HG03103 (cell line): ENCODE measurements at regions not wholly inside any gene's neighbourhood (a gene's known extent, or its start where the extent isn't known, plus 50 kb on each side); places are given as distances from the start of the nearest gene placed in this dataset.

Experiments
- ATAC-seq: cut with Tn5 transposase; IDR thresholded peaks from one replicate; pipeline ENCODE4 v1.9.1; 2021; ENCODE audit warnings: low read depth; ENCODE audit not compliant: unreplicated experiment

DNA sequence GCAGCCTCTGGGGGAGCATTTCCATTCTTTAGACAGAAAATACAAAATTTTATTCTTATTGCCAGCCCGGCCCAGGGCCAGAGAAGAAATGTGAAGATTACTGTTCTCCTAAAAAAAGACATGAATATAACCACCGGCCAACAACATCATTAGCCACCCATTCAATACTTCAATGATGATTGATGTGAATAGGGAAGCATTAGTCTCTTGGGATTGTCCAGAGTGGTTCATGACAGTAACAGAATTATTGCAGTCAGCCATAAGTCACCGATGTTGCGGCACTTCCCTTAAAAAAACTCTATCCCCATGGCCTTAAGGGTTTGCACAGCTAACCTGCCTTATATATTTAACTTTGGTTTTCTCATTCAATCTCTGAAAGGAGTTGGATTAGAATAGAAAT is 418.7 kb downstream of the CENPC start:
- ATAC-seq: no peak

DNA sequence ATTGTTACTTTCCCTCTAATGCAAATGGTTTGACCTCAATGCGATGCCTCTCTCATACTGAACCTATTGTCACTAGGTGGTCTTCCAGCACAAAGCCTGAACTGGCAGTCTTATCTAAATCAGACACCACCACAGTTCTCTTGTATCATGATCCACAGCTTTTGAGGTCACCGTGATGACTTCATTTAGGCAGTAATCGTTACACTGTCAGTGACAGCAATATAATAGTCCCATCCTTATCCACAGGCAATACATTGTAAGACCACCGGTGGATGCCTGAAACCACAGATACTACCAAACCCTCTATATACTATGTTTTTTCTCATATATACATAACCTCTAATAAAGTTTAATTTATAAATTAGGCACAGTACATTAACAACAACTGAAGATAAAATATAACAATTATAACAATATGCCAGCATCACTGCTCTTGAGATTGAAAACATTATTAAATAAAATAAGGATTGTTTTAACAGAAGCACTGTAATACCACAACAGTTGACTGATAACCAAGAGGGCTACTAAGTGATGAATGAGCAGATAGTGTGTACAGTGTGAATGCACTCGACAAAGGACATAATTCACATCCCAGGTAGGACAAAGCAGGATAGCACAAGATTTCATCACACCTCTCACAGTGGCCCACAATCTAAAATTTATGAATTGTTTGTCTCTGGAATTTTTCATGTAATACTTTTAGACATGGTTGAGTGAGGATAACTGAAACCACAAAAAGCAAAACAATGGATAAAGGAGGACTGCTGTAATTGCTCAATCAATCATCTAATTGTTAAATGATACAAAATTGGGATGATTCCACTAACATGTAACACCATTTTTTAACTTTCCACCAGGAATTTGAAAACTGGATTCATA is 419.4 kb downstream of the CENPC start:
- ATAC-seq: no peak

DNA sequence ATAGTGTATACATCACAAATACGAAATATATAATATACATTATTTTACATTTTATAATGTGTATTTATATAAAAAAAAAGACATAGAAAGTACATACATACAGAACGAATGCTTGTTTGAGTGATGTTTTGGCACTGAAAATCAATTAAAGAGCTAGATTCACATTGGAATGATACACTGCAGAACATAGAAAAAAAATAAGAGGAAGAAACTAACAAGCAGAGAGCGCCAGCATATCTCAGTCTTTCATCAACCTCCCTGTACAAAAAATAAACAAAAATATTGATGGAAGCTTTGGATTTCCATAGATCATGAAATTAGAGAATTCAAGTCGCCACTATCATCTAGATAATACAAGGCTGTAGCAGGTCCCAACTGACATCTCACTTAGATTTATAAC is 420.6 kb downstream of the CENPC start:
- ATAC-seq: no peak

DNA sequence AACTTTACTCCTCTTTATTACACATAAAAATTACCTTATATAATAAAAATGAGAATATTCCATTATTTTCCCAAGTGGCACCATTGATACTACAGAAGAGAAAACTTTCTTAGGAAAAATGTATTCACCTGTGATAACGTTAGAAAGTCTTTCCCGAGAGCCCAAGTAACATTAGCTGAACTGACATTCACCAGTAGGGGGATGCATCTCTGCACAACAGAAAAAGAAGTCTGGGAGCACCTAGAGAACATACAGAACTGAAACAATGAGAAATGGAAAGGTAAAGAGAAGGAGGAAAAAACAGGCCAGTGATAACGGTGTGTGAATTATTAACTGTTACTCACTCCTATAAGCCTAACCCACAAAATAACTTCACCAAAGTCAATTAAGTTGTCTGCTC is 423.3 kb downstream of the CENPC start:
- no peak for ATAC-seq

DNA sequence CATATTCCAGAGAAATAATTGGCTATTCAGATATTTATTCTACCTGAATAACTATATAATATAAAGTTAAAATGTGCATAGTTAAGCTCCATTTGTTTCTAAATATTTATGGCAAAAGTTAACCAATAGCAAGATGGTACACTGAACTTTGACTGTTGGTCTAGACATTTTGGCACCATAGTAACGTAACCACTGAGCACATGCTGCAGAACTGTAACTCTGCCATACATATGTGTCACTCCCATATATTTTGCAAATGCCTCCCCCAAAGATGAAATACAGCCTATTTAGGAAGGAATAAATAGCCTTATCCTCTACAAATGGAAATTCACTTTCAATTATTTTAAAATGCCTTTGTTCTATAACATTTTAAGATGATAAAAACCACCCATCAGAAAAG is 424.9 kb downstream of the CENPC start:
- no peak for ATAC-seq

DNA sequence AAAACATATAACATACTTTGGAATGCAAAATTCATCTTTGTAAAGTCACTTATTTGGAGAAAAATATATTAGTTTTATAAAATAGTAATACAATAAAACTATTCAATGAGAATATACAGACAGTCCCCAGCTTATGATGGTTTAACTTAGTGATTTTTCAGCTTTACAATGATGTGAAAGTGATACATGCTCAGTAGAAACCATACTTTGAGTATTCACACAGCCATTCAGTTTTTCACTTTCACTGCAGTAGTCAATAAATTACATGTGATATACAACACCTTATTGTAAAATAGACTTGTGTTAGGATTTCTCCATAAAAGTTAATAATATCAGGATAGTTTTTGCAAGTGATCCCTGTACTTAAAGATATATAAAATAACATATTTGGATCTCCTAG is 436.0 kb downstream of the CENPC start:
- no peak for ATAC-seq

DNA sequence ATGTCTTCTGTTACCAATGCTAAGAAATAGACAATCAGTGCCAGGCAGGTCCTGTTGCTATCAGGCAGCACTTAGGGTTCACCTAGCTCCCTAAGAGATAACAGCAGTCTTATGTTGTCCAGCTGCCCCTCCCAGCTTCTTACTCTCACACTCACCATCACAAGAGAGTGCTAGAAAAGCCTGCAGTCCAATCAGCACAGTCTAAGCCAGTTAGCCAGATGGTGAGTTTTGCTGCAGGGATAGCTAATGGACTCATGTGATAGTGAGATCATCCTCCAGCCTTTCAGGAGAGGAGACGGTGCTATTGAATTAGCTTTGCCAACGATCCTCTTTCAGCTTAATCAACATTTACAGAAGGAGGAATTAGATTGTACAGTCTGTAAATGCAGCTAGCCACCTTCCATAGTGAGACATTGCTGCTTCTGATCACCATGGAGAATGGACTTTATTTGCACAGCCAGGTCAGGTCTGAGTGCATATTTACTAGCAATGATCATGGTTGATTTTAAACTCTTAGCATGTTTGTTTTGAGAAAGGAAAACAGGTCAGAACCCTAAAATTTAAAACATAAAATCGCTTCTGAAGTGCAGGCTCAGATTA is 438.3 kb downstream of the CENPC start:
- no peak for ATAC-seq

DNA sequence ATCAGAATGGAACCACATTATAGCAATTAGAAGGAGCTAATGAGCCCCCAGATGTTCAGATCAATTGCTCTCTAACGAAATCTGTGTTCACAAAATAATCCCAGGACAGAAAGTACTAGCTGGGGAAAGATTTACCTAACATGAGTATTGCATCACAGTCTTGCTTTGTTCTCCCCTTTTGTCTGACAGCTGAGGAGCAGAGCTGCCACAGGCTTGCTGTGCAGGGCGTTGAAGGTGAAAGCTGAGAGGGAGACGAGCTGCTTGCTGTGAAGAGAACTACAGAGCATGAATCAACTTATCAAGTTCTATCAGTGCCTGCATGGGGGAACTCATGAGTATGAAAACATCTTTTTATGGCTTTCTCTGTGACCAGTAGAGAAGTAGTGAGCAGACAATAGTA is 441.2 kb downstream of the CENPC start:
- ATAC-seq: no peak

DNA sequence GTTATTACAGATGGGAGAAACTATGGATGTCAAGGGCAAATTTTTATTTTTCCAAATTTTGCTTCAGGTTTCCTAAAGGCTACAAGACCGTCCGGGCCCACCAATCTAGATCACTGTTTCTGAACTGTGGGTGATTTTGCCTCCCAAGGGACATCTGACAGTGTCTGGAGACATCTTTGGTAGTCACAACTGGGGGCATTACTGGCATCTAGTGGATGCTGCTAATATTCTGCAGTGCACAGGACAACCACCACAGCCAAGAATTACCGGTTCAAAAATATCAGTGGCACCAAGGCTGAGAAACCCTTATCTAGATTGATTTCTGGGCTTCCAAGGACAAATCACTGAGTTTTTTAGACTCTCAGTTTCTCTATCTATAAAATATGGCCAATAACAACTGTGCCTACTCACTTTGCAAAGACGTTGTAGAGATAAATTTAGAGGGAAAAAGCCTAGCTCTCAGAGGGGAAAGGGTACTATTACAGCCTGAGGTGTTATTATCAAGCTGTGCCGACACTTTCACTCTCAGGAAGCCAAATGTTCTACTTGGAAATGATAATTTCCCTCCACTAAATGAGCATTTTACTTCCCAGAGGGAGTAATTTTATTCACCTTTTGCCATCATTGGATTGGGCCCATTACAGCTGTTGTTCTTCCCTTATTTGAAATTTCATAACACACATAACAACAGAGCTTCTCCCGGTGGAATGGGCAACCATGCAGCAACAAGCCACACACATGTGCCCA is 442.1 kb downstream of the CENPC start:
- no peak for ATAC-seq

DNA sequence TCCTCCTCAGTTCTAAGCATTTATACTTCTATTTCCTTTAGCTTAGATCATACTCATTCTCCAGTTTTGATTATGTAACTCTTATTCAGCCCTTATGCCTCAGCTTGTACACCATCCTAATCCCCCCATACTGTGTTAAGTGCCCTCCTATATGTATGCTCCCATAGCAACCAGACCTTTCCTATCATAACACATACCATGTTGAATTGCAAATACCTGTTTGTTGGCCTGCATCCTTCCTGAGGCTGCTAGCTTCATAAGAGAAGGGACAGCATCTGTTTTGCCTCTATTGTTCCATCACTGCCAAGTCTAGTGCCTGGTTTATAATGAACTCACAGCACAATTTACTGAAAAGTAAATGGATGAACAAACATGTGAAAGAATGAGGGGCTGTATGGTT is 443.7 kb downstream of the CENPC start:
- ATAC-seq: no peak

DNA sequence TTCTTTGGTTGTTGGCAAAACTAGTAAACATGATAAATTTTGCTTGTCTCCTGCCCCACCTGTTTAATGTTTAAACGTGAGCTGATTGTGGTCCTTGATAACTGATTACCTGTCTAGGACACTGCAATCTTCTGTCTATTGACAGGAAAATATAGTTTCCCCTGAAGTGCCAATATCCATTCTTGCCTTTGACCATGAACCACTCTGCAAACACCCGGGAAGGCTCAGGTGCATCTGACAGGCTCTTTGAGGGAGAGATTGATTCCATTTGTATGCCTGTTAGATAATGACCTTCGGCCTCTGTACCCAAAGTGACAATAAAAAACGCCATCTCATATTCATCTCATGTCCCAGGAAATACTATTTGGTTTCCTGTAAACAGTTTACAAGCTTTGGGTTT is 453.0 kb downstream of the CENPC start:
- ATAC-seq: no peak

DNA sequence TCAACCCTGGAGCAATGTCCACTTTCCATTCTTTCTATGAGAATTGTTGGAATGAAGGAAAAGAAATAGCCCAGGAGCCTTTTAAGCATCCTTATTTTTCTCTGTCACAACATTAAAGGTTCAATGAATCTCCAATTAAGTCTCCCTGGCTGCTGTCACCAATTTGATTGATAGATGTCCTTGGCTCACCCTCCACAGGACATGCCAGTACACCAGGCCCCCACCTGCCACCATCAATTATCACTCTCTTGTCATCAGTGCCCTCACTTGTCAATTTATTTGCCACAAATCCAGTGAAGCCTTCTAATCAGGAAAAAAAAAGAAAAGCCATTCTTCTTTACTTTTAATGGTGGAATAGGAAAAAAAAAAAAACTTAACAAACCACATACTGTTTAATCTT is 453.6 kb downstream of the CENPC start:
- no peak for ATAC-seq

DNA sequence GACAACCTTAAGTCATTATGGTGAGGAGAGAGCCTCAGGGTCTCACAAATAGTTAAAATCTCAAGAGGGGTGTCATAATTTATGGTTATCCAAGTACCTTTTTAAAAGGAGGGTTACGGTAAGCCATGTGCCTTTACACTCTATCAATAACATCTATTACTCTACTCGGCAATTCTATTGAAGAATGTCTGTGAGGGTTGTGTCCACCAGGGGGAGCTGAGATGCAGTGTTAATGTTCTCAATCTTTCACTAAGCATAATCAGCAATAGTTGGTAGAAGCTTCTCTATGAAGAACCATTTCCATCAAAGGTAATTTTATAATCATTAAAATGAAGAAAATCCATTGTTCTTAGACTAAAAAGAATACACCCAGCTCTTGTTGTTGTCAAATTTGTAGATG is 457.4 kb downstream of the CENPC start:
- peak; percentile 89 for ATAC-seq

DNA sequence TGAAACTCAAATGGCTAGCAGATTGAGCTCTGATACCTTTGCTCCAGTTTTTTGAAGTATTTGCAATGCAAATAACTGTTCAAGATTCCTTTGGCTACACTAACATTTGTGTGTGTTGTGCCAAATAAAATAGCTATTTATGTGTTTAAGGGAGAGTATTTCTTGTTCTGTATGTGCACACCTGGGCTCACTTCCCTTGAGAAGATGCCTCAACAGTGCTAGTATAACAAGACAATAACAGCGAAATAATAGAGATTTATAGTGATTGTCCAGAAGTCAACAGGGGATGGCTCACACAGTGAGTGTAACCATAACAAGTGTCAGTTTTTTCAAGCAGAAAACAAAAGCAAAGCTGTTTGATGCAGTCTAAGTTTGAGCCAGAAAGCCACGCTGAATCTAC is 460.5 kb downstream of the CENPC start:
- no peak for ATAC-seq

DNA sequence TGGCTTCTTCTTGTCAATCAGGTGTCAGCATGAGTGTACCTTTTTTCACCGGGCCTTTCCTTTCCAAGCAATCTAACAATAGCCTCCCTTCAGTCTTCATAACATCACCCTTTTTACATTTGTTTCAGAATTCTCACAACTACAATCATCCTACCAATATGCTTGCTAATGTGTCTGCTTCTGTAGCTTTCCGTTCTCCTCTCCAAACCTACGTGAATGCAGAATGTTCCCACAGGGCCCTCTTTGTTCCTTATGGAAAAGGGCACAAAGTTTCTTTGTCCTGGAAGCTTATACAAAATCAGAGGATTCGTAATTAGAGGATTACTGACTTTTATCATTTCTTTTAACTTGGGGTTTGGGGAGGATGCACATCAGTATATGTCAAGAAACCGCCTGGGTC is 461.8 kb downstream of the CENPC start:
- no peak for ATAC-seq

DNA sequence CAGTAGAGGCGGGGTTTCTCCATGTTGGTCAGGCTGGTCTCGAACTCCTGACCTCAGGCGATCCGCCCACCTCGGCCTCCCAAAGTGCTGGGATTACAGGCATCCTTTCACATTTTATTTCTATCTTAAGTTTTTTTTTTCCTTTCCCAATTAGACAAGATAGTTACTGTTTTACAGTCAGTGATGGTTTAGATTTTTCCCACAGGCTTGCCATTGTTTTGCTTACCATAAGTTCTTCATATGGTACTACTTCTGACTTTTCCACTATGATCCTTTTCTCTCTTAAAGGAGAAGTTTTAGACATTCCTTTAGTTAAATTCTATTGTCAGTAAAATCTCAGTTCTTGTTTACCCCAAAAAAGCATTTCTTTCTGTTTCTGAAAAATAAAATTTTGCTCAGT is 462.6 kb downstream of the CENPC start:
- ATAC-seq: no peak

DNA sequence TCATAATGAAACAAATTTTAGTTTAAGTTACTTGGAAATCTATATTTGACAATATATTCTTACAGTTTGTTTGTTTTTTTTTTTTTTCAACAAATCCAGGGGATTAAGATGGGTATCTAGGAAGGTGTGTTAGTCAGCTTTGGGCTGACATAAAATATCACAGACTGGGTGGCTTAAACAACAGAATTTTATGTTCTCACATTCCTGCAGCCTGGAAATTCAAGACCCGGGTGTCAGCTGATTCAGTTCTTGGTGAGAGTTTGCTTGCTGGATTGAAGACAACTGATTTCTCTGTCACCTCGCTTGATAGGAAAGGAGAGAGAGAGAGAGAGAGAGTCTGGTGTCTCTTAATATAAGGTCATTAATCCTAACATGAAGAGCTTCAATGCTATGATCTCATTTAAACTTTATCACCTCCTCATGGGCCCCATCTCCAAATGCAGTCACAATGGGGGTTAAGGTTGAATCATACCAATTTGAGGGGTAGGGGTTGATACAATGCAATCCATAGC is 465.2 kb downstream of the CENPC start:
- ATAC-seq: no peak

DNA sequence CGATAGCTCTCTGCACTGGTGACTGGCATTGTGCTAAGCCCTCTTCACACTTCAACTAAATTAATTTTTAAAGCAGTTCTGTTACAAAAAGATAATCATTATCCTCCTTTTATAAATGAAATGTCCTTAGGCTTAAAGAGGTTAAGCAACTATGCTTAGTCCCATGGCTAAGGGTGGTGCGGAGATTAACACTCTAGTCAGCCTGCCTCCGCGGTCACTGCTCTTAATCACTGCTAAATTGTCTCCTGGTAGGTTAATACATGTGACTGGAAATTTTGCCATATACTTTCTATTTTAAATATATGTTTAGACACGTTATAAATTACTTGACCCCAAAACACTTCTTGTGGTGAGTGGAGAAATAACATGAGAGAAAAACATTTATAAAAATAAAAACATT is 473.7 kb downstream of the CENPC start:
- no peak for ATAC-seq

DNA sequence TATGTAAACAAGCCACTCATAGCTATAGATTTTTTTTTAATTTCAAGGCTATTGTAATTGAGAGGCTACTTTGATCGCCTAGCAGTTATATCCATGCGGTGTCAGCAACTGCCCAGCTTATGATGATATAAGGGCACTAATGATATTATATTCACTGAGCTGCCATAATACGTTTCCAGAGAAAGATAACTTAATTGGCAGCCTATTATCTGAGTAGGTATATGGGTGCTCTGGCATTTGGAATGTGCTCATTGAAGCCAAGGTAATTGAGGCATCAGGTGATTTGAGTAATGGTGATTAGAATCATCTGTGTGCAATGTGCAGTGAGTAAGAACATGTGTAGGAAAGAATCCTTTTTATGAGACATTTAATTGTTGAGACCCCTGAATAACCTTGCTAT is 490.0 kb downstream of the CENPC start:
- ATAC-seq: no peak

DNA sequence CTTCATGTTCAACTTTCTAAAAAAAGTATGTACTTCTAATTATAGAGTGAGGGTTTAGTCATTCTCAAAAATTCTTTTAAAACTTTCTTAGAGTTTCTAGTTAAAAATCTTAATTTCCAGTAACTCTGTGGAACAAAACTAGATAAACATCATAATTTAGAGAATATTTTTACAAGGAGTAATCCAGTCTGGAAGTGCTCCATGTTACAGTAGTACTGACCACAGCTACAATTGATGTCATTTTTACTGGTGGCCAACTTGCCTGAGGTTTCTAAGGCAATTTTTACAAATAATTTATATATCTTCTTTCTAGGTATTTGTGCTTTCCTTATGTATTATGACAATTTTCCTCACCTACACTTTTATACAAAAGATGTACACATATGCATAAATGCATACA is 490.4 kb downstream of the CENPC start:
- ATAC-seq: no peak
